ENCODE measurements at regions not wholly inside any gene's neighbourhood (a gene's known extent, or its start where the extent isn't known, plus 50 kb on each side); places are given as distances from the start of the nearest gene placed in this dataset.

DNA sequence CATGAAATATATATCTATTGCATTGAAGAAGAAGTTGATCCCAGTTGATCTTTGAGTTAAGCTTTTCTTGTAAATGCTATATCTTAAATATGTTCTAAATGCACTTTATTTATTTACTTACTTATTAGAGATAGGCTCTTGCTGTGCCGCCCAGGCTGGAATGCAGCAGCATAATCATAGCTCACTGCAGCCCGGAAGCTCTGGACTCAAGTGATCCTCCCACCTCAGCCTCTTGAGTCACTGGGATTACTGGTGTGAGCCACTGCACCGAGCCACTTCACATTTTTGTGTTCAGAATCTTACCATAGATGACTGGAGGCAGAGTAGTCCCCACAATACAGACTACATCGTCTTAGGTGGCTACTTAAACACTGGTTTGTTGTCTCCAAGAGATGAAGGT lies 324.3 kb upstream of the SLIT2 start:
- Histone ChIP-seq H3K4me3 (ENCODE audit: low read depth, low read length) (no peak overlapping the region), H3K27me3 (ENCODE audit: control insufficient read depth, insufficient read depth, low read length) (no peaks in the 10 kb centered on the region), H3K27ac (ENCODE audit: low read depth, low read length) (no peak overlapping the region), H3K9me3 (ENCODE audit: control insufficient read depth, insufficient read depth, low read length) (no peaks in the 10 kb centered on the region)
- TF ChIP-seq, protein P1, sequence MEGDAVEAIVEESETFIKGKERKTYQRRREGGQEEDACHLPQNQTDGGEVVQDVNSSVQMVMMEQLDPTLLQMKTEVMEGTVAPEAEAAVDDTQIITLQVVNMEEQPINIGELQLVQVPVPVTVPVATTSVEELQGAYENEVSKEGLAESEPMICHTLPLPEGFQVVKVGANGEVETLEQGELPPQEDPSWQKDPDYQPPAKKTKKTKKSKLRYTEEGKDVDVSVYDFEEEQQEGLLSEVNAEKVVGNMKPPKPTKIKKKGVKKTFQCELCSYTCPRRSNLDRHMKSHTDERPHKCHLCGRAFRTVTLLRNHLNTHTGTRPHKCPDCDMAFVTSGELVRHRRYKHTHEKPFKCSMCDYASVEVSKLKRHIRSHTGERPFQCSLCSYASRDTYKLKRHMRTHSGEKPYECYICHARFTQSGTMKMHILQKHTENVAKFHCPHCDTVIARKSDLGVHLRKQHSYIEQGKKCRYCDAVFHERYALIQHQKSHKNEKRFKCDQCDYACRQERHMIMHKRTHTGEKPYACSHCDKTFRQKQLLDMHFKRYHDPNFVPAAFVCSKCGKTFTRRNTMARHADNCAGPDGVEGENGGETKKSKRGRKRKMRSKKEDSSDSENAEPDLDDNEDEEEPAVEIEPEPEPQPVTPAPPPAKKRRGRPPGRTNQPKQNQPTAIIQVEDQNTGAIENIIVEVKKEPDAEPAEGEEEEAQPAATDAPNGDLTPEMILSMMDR (IDR thresholded peaks at IDR 0.05; ENCODE audit: low read depth, low read length): no peak
- CTCF ChIA-PET: no interaction called here
- POLR2A ChIA-PET: no interaction called here
- no peak for DNase-seq (ENCODE audit: low read depth, low spot score)

DNA sequence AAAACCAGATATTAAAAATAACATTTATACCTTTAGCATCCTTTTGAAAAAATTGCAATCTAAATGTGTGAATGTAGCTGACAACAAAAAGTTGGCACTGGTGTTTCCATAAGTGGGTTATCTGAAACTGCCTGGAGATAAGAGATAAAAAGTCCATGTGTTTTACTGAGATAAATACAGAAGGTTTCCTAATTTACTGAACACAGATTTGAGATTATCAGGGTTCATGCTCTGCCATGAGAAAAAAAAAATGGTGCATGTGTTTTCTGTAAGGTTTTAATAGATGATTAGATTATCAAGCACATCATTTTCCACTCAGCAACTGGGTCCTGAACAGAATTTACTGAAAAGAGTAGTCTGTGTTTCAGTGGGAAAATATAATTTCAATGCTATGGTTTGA lies 326.2 kb upstream of the SLIT2 start:
- TF ChIP-seq, protein P1 (IDR thresholded peaks at IDR 0.05; ENCODE audit: low read depth, low read length): no peak
- H3K4me3 ChIP-seq (ENCODE audit: low read depth, low read length): no peak overlapping the region
- ChIA-PET POLR2A (no interaction called here), CTCF (no interaction called here)
- no peak overlapping the region for H3K27ac ChIP-seq (ENCODE audit: low read depth, low read length)
- H3K9me3 ChIP-seq (ENCODE audit: control insufficient read depth, insufficient read depth, low read length): no peaks in the 10 kb centered on the region; the same call in 1 of the 2 replicates
- no peak for DNase-seq (ENCODE audit: low read depth, low spot score)
- no peaks in the 10 kb centered on the region for H3K27me3 ChIP-seq (ENCODE audit: control insufficient read depth, insufficient read depth, low read length)

DNA sequence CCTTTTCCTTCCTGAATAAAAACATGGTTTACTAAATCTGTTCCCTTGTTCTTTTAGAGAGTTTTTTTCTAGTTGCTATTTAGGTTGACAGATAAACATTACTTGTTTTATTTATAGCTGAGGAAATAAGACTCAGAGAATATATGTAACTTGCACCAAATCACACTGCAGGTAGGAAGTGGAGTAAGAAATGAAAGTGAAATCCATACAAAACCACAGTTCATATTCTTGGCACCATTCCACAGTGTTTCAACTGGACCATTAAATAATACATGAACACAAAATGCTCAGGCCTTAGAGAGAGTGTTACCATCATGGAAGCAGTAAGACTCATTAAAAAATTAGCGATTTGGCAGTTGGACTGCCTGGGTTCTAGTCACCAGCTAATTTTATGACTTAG lies 326.9 kb upstream of the SLIT2 start:
- H3K27me3 ChIP-seq (ENCODE audit: control insufficient read depth, insufficient read depth, low read length): no peaks in the 10 kb centered on the region
- H3K27ac ChIP-seq (ENCODE audit: low read depth, low read length): no peak overlapping the region
- TF ChIP-seq, protein P1 (IDR thresholded peaks at IDR 0.05; ENCODE audit: low read depth, low read length): no peak
- H3K4me3 ChIP-seq (ENCODE audit: low read depth, low read length): no peak overlapping the region
- ChIA-PET POLR2A (no interaction called here), CTCF (no interaction called here)
- DNase-seq (ENCODE audit: low read depth, low spot score): no peak
- peaks cover 6% of the 10 kb centered on the region for H3K9me3 ChIP-seq (ENCODE audit: control insufficient read depth, insufficient read depth, low read length)

DNA sequence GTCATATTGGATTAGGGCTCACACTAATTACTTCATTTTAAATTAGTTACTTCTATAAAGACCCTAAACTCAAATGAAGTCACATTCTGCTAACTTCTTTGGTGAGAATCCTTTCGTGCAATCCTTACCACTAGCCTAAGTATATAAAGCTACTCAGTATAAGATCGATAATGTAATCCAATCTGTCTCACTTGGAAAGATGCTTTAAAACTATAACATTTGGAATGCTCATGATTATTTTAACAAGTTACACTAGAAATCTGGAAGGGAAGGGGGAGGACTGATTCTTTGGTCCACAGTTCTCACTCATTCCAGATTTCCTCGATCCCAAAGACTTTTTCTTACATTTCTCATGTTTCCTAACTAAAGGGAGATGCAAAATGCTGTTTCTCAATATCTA lies 336.4 kb upstream of the SLIT2 start:
- CTCF ChIA-PET: no interaction called here
- POLR2A ChIA-PET: no interaction called here
- DNase-seq (ENCODE audit: low read depth, low spot score): no peak
- Histone ChIP-seq H3K4me3 (ENCODE audit: low read depth, low read length) (no peak overlapping the region), H3K9me3 (ENCODE audit: control insufficient read depth, insufficient read depth, low read length) (peaks cover 3% of the 10 kb centered on the region), H3K27me3 (ENCODE audit: control insufficient read depth, insufficient read depth, low read length) (no peaks in the 10 kb centered on the region), H3K27ac (ENCODE audit: low read depth, low read length) (no peak overlapping the region)
- TF ChIP-seq, protein P1 (IDR thresholded peaks at IDR 0.05; ENCODE audit: low read depth, low read length): no peak

DNA sequence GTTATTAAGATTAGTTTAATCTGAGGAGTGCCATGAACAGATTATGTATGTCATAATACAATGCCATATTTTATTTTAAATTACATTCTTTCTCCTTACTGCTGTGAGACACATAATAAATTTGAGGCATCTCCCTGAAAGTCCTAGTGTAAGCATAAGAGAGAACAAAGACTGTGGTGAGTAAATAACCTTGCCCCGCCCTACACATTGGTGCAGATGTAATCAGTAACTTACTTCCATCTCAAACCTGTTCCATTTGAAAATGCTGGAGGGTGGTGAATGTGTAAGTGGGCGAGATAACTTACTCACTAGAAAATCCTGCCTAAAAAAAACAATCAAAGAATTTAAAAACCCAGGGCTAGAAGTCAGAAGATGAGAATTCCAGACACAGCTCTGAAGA lies 338.1 kb upstream of the SLIT2 start:
- CTCF ChIA-PET: no interaction called here
- TF ChIP-seq, protein P1 (IDR thresholded peaks at IDR 0.05; ENCODE audit: low read depth, low read length): no peak
- POLR2A ChIA-PET: no interaction called here
- Histone ChIP-seq H3K27ac (ENCODE audit: low read depth, low read length) (no peak overlapping the region), H3K27me3 (ENCODE audit: control insufficient read depth, insufficient read depth, low read length) (no peaks in the 10 kb centered on the region), H3K9me3 (ENCODE audit: control insufficient read depth, insufficient read depth, low read length) (no peaks in the 10 kb centered on the region), H3K4me3 (ENCODE audit: low read depth, low read length) (no peak overlapping the region)
- no peak for DNase-seq (ENCODE audit: low read depth, low spot score)
